ENCODE measurements at regions not wholly inside any gene's neighbourhood (a gene's known extent, or its start where the extent isn't known, plus 50 kb on each side); places are given as distances from the start of the nearest gene placed in this dataset.
"Not testable (repeated sequence)": the region's sequence is repeated elsewhere in the genome, so short reads cannot be mapped to it uniquely, and the experiment has no call there.

DNA sequence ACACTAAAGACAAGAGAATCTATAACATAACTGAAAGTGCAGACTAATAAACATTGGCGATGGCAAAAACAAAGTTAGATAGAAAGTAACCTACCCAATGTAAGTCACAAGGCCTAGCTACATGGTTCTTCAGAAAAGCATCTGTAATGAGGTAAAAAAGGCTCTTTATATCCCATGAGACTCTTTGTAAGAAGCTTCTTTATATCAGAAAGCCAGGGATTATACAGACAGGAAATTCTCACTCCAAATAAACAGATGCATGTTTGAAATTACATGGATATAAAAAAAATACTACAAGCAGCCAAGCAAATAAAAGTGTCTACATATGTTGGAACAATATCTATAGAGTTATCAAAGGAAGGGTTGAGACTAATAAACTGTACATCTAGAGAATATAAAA is 284.9 kb upstream of the NRSN1 start:
- POLR2A ChIA-PET (ENCODE audit: low non-redundant PET): no interaction called here
- DNase-seq (ENCODE audit: low spot score): no peak
- H3K27ac ChIP-seq: no peak overlapping the region
- CTCF ChIA-PET: no interaction called here
- TF ChIP-seq, protein P1, sequence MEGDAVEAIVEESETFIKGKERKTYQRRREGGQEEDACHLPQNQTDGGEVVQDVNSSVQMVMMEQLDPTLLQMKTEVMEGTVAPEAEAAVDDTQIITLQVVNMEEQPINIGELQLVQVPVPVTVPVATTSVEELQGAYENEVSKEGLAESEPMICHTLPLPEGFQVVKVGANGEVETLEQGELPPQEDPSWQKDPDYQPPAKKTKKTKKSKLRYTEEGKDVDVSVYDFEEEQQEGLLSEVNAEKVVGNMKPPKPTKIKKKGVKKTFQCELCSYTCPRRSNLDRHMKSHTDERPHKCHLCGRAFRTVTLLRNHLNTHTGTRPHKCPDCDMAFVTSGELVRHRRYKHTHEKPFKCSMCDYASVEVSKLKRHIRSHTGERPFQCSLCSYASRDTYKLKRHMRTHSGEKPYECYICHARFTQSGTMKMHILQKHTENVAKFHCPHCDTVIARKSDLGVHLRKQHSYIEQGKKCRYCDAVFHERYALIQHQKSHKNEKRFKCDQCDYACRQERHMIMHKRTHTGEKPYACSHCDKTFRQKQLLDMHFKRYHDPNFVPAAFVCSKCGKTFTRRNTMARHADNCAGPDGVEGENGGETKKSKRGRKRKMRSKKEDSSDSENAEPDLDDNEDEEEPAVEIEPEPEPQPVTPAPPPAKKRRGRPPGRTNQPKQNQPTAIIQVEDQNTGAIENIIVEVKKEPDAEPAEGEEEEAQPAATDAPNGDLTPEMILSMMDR (conservative IDR thresholded peaks at IDR 0.05; ENCODE audit: low read depth): no peak

DNA sequence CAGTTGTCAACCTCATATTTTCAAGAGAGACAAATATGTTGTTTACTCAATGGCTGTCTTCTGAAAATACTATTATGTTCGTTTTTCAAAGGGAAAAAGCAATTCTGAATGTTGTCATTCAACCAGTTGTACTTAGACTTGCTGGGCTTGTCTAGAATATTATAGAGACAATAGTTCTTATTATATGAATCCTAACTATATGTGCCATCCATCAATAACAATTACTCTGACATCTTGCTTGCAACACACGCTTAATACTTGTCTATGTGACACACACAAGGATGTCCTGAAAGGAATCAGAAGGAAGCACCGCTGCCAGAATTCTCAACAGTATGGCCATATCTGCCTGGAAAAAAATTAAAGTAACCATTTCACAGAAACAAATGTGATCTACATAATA is 283.3 kb upstream of the NRSN1 start:
- TF ChIP-seq, protein P1 (conservative IDR thresholded peaks at IDR 0.05; ENCODE audit: low read depth): no peak
- ChIA-PET POLR2A (ENCODE audit: low non-redundant PET) (no interaction called here), CTCF (no interaction called here)
- no peak for DNase-seq (ENCODE audit: low spot score)
- H3K27ac ChIP-seq: no peak overlapping the region

DNA sequence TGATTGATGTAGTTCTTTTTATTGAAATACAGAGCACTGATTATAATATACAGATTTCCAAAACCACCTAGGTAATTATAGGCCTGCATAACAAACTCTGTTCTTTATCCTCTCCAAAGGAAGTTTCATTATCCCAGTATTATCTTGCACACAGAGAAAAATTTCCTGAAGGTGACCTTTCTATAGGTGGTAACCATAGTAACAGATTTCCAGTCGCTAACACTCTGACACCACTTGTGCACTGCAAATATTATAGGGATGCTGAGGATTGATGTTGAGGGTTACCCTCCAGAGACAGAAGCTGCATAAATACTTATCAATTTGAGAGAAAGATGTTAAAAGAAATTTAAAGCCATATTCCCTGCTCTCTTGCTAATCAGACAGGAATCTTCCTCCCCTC is 274.5 kb upstream of the NRSN1 start:
- ChIA-PET CTCF (no interaction called here), POLR2A (ENCODE audit: low non-redundant PET) (no interaction called here)
- DNase-seq (ENCODE audit: low spot score): no peak
- TF ChIP-seq, protein P1 (conservative IDR thresholded peaks at IDR 0.05; ENCODE audit: low read depth): no peak
- no peak overlapping the region for H3K27ac ChIP-seq

DNA sequence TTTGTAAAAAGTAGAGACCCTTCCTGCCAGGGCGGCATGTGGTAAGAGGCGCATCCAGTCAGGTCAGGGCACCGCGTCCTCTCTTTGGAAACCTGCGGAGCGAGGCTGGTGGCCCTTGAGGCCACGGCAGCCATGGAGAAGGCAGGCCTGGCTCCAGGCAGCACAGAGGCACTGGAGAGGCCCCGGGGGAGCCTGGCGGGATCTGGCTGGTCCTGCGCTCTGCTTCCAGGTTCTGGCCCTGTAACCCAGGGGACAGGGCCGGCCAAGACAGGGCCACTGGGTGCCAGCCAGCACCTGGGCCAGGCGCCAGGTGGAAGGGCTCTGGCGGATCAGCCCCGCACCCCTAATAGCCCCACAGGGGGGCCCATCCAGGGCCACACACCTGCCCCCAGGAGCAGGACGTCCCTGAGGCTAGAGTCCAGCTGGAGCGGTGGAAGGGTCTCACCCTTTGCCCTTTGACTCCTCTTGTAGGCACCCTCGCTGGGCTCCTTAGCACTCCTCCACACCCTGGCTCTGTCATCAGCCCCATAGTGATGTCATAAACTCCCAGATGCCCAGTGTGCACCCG is 272.4 kb upstream of the NRSN1 start:
- DNase-seq (ENCODE audit: low spot score); H3K27ac ChIP-seq; CTCF ChIA-PET; POLR2A ChIA-PET (ENCODE audit: low non-redundant PET): not testable (repeated sequence)

DNA sequence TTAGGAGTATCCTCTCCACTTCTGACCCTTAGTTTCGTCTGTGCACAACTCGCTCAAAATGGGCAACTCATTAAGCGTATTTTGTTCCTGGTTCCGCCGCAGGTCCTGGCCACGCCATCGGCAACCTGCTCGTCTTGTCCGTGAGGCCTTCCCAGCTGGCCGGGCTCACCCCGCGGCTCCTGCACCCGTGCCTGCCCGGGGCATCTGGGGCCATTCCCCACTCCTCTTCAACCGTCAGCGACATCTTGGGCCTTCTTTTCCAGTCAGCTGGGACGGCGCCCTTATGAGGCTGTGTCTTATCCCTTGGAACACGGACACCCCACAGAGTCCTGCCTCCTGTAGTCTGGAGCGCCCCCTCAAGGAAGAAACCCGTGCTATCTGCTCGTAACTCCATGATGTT is 271.9 kb upstream of the NRSN1 start:
- CTCF ChIA-PET; H3K27ac ChIP-seq; POLR2A ChIA-PET (ENCODE audit: low non-redundant PET); DNase-seq (ENCODE audit: low spot score): not testable (repeated sequence)

DNA sequence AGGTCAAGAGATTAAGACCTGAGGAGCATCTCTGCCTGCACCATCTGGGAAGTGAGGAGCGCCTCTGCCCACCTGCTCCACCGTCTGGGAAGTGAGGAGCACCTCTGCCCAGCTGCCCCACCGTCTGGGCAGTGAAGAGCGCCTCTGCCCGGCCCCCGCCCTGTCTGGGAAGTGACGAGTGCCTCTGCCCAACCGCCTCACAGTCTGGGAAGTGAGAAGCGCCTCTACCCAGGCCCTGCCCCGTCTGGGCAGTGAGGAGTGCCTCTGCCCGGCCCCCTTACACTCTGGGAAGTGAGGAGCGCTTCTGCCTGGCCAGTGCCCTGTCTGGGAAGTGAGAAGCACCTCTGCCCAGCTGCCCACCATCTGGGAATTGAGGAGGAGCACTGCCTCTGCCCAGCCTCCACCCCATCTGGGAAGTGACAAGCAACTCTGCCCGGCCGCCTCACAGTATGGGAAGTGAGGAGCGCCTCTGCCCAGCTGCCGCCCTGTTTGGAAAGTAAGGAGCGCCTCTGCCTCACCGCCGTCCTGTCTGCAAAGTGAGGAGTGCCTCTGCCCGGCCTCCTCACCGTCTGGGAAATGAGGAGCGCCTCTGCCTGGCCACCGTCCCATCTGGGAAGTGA is 270.4 kb upstream of the NRSN1 start:
- DNase-seq (ENCODE audit: low spot score): no peak
- ChIA-PET POLR2A (ENCODE audit: low non-redundant PET) (no interaction called here), CTCF (no interaction called here)
- TF ChIP-seq, protein P1 (conservative IDR thresholded peaks at IDR 0.05; ENCODE audit: low read depth): no peak
- no peak overlapping the region for H3K27ac ChIP-seq

DNA sequence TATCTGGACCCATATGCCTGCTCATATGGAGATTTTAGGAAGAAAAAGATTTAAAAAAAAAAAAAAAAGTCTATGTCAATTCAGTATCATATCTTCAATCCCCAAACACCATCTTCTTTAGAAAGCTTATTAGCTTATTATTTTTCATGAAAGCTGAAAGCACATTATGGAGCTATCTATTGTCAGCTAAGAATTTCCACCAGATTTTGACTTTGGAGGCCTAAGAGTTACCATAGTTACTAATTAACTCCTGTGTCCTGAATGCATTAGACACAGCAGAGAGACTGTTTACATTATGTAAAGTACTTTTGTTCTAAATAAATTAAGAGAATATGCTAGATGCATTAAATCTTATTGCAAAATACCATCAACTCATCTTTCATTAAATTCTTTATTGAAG is 255.5 kb upstream of the NRSN1 start:
- no peak for DNase-seq (ENCODE audit: low spot score)
- CTCF ChIA-PET: no interaction called here

More for the DNA sequence above, 255.5 kb upstream of the NRSN1 start:
- no peak overlapping the region for H3K27ac ChIP-seq
- POLR2A ChIA-PET (ENCODE audit: low non-redundant PET): no interaction called here
- TF ChIP-seq, protein P1 (conservative IDR thresholded peaks at IDR 0.05; ENCODE audit: low read depth): no peak
